ENCODE measurements at regions not wholly inside any gene's neighbourhood (a gene's known extent, or its start where the extent isn't known, plus 50 kb on each side); places are given as distances from the start of the nearest gene placed in this dataset.

DNA sequence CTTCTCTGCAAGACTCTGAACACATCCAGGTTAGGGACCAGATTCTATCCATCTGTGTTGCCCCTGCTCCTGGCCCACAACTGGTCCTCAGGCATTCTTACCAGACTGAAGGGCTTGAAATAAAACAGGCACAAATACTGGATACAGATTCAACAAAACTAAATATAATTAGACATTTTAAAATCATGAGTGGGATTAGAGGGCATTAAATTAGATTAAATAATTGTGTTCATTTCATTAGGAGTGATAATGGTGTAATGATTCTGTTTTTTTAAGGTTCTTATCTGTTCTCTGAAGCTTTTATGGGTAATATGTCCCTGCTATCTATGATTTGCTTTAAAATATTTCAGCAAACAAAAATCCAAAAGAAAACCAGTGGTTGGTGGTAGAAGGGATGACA, 226.5 kb downstream of the IRS1 start:
- TF ChIP-seq YY1 (IDR thresholded peaks at IDR 0.05; ENCODE audit: insufficient read depth, insufficient read length) (no peak), SUZ12 (IDR thresholded peaks at IDR 0.05; ENCODE audit: extremely low read depth, insufficient read depth, insufficient read length) (no peak)
